ENCODE measurements at regions not wholly inside any gene's neighbourhood (a gene's known extent, or its start where the extent isn't known, plus 50 kb on each side); places are given as distances from the start of the nearest gene placed in this dataset.

DNA sequence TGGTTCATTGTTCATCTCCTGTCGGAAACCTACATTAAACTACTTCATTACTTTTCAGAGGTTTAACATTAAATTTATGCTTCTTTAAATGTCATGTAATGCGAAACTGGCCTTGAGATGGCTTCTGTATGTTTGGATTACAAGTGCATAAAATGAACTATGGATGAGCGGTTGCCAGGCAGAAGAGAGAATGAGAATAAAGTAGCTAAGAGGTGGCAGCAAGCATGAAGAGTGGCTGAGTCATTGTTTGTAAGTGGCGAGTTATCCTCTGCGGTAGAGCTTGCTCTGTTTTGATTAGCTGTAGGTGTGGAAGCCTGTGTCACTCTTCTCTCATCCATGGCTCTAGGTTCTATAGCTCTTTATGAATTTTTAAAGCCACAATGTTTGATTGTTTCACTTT lies 1139.6 kb upstream of the PCDH9 start:
- ATAC-seq (no peak), DNase-seq (ENCODE audit: low spot score) (no peak)

DNA sequence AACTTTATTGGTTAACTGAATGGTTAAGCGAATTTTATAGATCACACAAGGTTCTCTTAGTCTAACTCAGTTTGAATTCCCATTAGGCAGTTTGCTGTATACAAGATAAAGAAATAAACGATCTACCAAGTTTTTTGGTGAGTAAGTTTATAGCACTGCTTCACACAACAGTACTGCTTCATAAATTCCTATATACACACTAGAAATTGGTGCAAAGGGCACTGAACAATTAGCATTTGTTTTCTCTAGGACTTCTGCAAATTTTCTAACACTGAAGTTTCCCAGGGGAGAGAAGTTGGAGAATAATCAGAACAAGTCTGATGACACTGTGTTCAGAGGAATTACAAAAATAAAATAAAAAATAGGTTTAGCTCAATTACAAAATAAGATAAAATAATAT lies 1138.8 kb upstream of the PCDH9 start:
- DNase-seq (ENCODE audit: low spot score), result no peak
- ATAC-seq, result no peak

DNA sequence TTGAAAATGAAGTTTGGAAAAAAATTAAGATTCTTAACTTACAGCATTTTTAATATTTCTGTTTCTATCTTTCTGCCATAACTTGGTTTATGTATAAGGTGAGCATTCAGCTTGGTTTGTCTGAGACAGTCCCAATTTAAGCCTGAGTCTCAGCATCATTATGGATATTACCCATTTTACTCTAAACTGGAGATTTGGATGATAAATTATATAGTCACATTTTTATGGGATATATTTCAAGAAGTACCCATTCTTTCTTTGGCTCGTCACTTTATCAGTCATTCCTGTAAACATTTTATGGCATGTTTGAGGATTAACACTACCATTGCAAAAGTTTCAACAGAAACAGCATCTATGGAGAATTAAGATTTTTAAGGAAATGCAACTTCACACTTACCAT lies 1129.0 kb upstream of the PCDH9 start:
- ATAC-seq, result no peak
- no peak for DNase-seq (ENCODE audit: low spot score)

DNA sequence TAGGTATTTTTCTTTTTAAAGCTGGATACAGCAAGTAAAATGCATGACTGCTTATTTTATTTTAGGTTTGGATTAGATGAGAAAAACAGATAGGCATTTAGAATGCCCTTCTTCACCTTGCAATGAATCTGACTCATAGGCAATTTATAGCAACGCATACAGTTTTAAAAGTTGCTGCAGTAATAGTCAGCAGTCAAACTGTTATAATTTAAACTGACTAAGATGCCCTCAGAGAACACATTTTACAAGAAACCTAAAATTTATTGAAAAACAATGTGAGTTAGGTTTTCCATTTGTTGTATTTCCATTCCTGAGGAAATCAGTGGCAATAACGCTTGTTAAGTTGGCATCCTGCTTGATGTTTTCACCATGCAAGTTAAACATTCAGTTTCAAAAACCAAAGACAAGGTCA lies 1128.2 kb upstream of the PCDH9 start:
- DNase-seq (ENCODE audit: low spot score) (no peak), ATAC-seq (no peak)

DNA sequence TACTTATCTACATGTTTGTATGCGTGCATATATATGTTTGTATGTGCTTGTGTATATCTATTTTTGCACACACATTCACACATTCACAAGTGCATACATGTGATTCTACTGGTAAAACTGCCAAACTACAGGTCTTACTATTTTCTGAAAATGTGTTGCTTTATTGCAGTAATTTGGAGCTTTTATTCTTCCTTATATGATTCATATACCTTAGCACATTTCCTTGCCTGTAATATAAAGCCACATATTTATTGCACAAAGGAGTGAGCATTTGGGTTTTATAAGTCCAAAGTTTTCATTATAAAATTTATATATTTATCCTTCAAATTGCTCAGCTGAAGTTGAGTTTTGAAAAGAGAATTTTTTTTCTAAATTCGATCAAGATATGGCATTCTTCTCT lies 1120.4 kb upstream of the PCDH9 start:
- ATAC-seq (no peak), DNase-seq (ENCODE audit: low spot score) (no peak)

DNA sequence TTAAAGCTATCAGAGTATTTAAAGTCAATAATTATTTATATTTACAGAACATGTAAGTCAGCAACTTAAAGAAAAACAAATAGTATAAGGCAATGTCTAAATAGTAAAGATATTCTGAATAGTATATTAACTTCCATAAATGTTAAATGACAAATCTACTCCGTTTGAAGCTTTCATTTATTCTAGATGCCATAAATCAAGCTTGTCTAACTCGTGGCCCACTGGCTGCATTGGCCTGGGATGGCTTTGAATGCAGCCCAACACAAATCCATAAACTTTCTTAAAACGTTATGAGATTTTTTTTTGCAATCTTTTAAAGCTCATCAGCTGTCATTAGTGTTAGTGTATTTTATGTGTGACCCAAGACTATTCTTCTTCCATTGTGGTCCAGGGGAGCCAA lies 1117.1 kb upstream of the PCDH9 start:
- no peak for ATAC-seq

DNA sequence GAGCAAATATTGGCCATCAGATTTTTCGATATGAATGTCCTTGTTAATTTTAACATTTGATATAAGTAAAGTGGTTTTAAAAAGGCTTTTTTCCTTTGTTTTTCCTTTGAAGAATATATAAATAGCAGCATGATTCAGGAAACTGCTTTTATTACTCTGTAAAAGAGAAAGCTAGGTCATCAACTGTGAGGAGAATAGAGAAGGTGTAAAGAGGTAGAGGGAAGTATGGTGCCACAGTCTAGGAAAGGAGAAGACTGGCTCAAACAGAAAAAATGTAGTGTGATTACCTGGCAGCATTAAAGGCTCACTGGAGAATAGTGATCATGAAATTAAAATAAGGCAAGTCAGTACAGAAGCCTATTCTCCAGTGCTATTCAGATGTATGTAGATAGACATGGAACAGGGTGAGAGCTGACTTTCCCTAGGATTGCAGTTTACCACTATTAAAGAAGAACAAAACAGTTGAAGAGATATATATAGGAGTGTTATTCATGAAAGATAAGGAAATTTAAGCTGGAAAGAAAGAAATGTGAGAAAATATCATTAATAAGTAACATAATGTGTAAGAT lies 1115.9 kb upstream of the PCDH9 start:
- DNase-seq (ENCODE audit: low spot score), result no peak
- ATAC-seq, result no peak

More for the DNA sequence above, 1117.1 kb upstream of the PCDH9 start:
- no peak for DNase-seq (ENCODE audit: low spot score)

DNA sequence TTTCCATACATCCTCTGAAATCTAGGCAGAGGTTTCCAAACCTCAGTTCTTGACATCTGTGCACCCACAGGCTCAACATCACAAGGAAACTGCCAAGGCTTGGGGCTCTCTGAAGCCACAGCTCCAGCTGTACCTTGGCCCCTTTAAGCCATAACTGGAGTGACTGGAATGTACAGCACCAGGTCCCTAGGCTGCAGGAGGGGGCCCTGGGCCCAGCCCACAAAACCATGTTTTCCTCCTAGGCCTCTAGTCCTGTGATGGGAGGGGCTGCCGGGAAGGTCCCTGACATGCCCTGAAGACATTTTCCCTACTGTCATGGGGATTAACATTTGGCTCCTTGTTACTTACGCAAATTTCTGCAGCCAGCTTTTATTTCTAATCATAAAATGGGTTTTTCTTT lies 1093.0 kb upstream of the PCDH9 start:
- ATAC-seq (no peak), DNase-seq (ENCODE audit: low spot score) (no peak)

DNA sequence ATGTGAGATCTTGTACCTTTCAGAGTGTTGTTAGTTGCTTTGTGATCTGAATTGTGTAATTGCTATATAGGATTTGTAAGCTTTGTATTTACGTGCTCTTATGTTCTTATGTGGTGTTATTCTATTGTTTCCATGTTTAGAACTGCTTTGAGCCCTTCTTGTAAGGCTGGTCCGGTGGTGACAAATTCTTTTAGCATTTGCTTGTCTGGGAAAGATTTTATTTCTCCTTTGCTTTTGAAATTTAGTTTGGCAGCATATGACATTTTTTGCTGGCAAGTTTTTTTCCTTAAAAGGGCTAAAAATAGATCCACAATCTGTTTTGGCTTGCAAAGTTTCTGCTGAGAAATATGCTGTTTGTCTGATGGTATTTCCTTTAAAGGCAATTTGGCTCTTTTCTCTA lies 1089.2 kb upstream of the PCDH9 start:
- DNase-seq (ENCODE audit: low spot score), result no peak
- ATAC-seq, result no peak

DNA sequence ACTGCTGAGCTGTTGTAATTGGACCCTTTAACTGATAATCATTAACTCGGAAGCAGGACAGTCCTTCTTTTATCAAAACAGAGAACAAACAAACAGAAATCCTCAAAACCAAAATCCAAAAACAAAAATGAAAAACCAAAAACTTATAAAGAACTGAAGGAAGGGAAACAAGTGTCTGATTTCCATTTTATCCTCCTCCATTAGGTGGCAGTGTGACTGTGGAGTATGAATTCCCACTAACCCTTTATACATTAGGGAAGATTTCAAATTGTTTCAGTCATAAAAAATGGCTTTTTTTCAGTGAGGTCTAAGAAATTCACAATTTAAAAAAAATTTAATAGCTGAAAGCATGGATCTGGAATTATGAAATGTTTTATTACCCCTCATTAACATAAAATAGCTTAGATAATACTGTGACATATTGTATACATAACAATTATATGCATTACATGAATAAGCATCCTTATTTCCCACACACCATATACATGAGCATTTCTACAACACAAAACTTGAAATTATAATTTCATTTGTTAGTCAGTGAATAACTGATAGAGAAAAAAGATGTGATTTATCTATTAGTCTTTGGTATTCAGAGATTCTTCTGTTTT lies 1074.3 kb upstream of the PCDH9 start:
- DNase-seq (ENCODE audit: low spot score) (no peak), ATAC-seq (peak; percentile 73)

DNA sequence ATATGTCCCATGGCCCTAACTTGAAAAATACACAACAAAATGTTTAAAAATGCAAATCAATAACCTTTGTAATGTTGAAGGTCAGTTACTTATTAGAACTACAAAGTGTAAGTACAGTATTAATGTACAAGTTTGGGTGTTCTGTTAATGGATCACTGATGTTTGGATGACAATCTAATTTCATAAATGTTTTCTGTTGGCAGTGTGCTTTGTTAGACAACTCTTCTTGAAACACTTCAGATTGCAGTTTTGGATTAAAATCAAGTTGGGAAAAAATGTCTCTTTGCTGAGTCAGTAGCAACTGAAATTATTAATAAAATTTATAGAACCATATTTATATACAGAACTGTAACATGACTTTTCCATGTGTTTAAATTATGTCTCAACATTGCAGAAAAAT lies 1063.5 kb upstream of the PCDH9 start:
- ATAC-seq (no peak), DNase-seq (ENCODE audit: low spot score) (no peak)

DNA sequence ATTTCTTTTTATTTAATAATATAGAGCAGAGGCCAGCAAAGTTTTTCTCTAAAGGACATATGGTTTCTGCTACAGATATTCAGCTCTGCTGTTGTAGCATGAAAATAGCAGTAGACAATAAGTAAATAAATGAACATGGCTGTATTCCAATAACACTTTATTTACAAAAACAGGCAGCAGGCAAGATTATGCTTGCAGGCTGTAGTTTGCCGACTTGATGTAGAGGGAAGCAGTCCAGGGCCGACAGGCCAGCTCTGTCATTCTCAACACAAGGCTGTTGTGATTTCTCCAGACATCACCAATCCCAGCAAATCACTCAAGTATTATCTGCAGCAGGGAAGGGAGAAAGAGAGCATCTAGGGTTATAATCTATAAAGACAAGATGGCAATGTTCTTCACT lies 1062.5 kb upstream of the PCDH9 start:
- DNase-seq (ENCODE audit: low spot score), result no peak

DNA sequence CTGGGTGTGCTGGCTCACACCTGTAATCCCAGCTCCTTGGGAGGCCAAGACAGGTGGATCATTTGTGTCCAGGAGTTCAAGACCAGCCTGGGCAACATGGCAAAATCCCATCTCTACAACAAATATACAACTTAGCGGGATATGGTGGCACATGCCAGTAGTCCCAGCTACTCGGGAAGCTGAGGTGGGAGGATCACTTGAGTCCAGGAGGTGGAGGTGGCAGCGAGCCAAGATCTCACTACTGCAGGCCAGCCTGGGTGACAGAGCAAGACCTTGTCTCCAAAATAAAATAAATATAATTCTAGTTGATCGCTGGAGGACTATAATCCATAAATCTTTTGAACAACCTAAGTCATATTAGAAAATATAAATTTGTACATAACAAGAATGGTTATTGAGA lies 1061.5 kb upstream of the PCDH9 start:
- DNase-seq (ENCODE audit: low spot score), result no peak
- ATAC-seq, result no peak

More for the DNA sequence above, 1062.5 kb upstream of the PCDH9 start:
- no peak for ATAC-seq

DNA sequence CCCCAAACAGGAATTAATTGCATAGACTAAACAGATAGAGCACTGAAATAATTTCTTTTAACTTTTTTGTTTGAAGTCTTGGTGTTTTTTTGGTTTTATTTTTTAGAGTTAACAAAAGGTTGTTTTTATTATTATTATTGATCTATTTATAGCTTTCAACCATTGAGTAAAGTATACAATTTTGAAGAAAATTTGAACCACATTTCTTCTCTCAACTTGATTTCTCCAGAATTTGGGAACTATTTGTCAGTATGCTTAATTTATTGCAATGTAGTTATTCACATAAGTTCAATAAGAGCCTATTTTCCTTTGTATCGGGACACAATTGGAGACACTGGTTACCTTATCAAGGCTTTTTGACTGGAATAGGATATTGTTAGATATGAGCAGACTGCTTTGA lies 1045.6 kb upstream of the PCDH9 start:
- ATAC-seq, result no peak
- DNase-seq (ENCODE audit: low spot score), result no peak

DNA sequence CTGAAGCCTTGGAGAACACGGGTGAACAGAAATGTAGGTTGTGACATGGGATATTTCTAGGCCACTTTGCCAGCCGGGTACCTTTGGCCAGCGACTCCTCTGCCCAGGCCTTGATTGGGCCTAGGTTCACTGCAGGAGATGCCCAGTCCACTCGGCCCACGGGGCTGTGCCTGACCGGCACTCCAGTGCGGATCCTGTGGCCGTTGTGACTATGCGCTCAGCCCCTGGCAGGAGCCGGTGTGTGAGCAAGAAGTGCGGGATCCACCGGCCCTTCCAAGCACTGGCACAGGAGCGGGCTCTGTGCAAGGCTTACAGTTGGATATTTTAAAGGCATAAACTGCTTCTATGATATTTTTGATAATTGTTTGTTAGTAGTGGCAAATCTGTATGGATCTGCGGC lies 1042.5 kb upstream of the PCDH9 start:
- no peak for DNase-seq (ENCODE audit: low spot score)
- ATAC-seq, result no peak

DNA sequence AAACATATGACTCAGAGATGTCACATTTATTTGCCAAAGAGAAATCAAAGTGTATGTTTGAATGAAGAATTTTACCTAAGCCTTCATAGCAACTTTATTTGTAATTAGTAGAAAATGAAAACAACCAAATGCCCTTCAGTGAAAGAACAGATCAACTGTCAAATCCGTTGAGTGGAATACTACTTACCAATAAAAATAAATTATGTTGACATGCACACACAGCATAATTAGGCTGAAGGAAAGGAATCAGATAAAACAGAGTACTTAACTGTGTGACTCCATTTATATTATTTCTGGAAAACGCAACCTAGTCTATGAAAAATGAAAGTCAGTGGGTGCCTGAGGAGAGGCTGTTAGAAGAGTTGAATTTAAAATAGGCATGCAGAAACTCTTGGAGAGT lies 1034.6 kb upstream of the PCDH9 start:
- ATAC-seq, result no peak
- DNase-seq (ENCODE audit: low spot score), result no peak

DNA sequence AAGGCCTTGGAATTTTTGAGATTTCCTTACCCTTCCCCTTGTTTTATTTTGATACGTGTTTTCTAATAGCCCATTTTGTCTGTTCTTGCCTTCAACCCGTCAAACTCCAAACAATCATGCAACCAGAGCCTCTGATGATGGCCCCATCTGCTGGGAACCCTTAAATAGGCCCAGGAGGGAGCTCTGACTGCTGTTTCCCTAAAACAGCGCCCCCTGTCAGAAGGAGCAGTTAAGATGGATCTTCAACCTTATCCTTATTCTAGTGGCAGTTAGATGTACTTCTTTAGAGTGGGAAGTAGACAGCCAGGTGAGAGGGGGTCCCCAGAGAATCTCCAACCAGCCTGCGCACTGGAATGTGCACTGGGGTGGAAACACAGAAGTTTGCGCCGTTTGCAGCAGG lies 1031.0 kb upstream of the PCDH9 start:
- ATAC-seq (no peak), DNase-seq (ENCODE audit: low spot score) (no peak)

DNA sequence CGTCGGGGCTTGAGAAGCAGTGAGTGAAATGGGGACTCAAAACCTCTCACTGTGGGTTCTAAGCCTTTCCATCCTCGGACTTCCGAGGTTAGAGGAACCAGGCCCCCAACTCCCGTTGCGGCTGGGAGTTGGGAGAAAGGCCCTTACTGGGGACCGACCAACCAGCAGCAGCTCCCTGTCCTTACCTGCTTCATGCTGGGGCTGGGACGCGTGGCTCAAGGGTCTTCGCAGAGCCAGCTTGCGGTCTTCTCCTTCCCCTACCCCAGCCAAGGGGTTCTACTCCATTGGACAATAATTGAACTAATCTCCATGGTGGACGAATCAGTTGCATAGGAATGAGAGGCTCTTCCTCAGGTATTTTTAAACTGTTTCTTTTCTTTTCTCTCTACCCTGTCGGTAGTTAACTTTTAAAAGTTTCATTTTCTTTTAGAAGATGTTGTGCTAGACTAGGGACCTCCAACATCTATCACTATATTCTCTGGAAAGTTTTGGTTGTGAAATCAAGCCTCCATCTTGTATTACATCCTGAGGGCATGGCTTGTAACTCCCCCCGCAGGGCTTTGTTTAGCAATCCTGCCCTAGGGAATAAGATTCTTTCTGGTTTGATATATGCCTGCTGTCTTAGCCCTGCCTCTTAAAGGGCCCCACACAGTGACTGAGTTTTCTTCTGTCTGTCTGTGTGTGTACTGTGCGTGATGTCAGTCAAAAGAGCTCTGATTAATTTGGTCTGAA lies 1027.1 kb upstream of the PCDH9 start:
- DNase-seq (ENCODE audit: low spot score) (no peak), ATAC-seq (no peak)

DNA sequence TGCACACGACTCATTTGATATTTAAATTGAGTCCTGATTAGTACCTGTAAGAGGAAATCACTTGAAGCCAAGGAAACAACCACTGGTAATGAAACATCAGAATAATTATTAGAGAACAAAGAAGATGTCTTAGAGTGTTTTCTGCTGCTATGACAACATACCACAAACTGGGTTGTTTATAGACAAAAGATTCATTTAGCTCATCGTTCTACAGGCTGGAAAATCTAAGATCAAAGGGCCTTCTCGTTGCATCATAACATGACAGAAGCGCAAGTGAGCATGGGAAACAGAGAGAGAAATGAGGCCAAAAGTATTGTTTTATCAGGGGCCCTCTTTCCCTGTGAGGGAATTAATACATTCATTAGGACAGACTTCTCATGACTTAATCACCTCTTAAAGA lies 1024.0 kb upstream of the PCDH9 start:
- DNase-seq (ENCODE audit: low spot score) (no peak), ATAC-seq (no peak)

DNA sequence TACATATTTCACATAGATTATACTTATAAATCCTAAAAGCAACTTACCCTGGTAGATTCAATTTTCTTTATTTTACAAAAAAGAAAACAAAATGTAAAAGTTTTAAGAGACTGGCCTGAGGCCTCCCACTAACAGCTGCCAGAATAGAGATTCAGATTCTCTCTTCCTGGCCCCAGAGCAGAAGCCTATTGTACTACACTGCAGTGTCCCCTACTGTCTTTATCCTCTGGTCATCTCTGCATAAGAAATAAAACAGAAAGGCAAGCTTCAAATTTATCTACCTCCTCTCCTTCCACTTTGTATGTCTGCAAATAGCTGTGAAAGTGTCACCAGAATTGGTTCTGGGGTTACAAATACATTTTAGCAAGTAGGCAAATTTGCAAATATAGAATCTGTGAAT lies 1004.1 kb upstream of the PCDH9 start:
- ATAC-seq (peak; percentile 52), DNase-seq (ENCODE audit: low spot score) (no peak)

DNA sequence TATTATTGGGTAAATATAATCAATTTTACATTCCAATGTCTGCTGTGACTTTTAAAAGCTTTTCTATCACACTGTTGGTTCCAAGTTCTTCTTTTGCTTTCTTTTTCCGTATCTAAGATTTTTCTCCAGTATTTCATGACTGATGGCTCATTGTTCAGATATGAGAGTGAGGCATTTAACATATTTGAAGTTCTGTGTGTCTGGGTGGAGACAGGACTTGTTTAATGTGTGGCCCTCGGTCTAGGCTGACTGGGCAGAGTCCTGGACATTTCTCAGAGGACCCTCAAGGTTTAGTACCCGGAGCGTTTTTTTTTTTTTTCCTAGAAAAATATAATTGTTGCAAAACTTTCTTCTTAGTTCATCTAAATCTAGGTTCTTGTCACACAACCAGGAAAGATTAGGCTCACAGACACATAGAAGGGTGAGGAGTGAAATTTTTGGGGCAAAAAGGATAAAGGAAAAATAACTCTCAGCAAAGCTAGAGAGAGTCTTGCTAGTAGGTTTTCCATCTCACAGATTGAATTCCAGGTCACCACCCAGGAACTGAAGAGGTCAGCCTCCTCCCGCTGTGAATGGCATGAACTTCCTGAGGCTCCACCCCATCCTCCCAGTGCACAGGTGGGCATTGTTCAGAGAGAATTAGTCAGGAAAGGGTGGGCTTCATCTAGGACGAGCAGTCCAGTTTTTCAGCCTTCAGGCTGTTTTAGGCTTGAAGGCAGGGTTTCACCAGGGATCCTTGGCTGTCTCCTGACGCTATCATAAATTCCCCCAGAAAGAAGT lies 1002.4 kb upstream of the PCDH9 start:
- no peak for ATAC-seq
- no peak for DNase-seq (ENCODE audit: low spot score)

Data from left lobe of liver (tissue), 2 donors.